ENCODE measurements at regions not wholly inside any gene's neighbourhood (a gene's known extent, or its start where the extent isn't known, plus 50 kb on each side); places are given as distances from the start of the nearest gene placed in this dataset.

- Mint-ChIP-seq H3K4me3 (no peak overlapping the region), H3K27ac (no peak overlapping the region), H3K9me3 (no peaks in the 10 kb centered on the region; a peak in 1 of 5 replicates), H3K27me3 (ENCODE audit: low read depth) (peaks cover 30% of the 10 kb centered on the region), H3K4me1 (peaks cover 28% of the 10 kb centered on the region in 2 experiments), H3K36me3 (ENCODE audit: insufficient read depth in 1 of 3, low read depth in 3 of 3) (no peaks in the 10 kb centered on the region; a peak in 1 of 7 replicates)
- Histone ChIP-seq H2AK5ac (ENCODE audit: insufficient read length, low read length) (no peak overlapping the region), H3K79me1 (ENCODE audit: insufficient read depth, low read depth, low read length, poor library complexity, severe bottlenecking) (no peaks in the 10 kb centered on the region), H3T11ph (ENCODE audit: low read length) (no peak overlapping the region), H2BK20ac (ENCODE audit: low read depth, low read length, poor library complexity, severe bottlenecking) (no peak overlapping the region), H4K5ac (ENCODE audit: insufficient read length, low read depth, low read length) (no peak overlapping the region), H3K4me1 (ENCODE audit: insufficient read depth, low read length) (no peaks in the 10 kb centered on the region), H3K14ac (ENCODE audit: insufficient read depth, low read length) (no peak overlapping the region), H3K9me3 (ENCODE audit: control insufficient read depth, low read depth, low read length) (no peaks in the 10 kb centered on the region), H3K27ac (ENCODE audit: insufficient read length, low read depth, low read length) (no peak overlapping the region), H3K9ac (ENCODE audit: extremely low read depth, insufficient read length, low read length) (no peak overlapping the region), H2BK12ac (ENCODE audit: insufficient read length, low read depth, low read length) (no peak overlapping the region), H2BK15ac (ENCODE audit: low read depth, low read length) (no peak overlapping the region), H4K8ac (replicated peaks; ENCODE audit: insufficient read length, low read depth, low read length) (no peak overlapping the region), H2BK5ac (ENCODE audit: insufficient read length, low read length) (no peak overlapping the region), H2AFZ (ENCODE audit: low read length) (no peak overlapping the region), H2BK120ac (ENCODE audit: low read depth, low read length, poor library complexity, severe bottlenecking) (no peak overlapping the region), H4K91ac (ENCODE audit: insufficient read length, low read depth, low read length) (no peak overlapping the region), H4K20me1 (ENCODE audit: control insufficient read depth, insufficient read depth, insufficient read length) (no peaks in the 10 kb centered on the region), H3K18ac (ENCODE audit: insufficient read length, low read depth, low read length) (no peak overlapping the region), H3K56ac (ENCODE audit: insufficient read length, low read depth, low read length) (no peak overlapping the region), H3K23me2 (ENCODE audit: insufficient read length, low read depth, low read length, poor library complexity, severe bottlenecking) (no peaks in the 10 kb centered on the region), H3K4me2 (ENCODE audit: insufficient read depth, insufficient read length, low read length) (no peak overlapping the region), H3K79me2 (ENCODE audit: insufficient read depth, low read length) (no peaks in the 10 kb centered on the region), H3K23ac (ENCODE audit: insufficient read length, low read depth, low read length) (no peak overlapping the region), H3K4ac (ENCODE audit: low read depth, low read length) (no peak overlapping the region), H3K27me3 (ENCODE audit: insufficient read depth, low read length) (no peaks in the 10 kb centered on the region)
- WGBS (ENCODE audit: extremely low coverage, insufficient read length, low lambda C conversion rate) = no CpG with 5 or more reads among the region's 14 CpGs
- DNase-seq = no peak
- TF ChIP-seq CTCF (conservative IDR thresholded peaks at IDR 0.05) = no peak
These were observed 100.4 kb upstream of the MLN start for GRCh38 chr6:33904050-33904746.

All from H9 (cell line).